AG09319 (cell line): ENCODE measurements at regions not wholly inside any gene's neighbourhood (a gene's known extent, or its start where the extent isn't known, plus 50 kb on each side); places are given as distances from the start of the nearest gene placed in this dataset.

Experiments used
- DNase-seq: peaks from one replicate; pipeline ENCODE4 v3.0.0-alpha.2; 2010; ENCODE audit warnings: low read depth; ENCODE audit errors: extremely low read depth
- TF ChIP-seq, protein P1 (sequence below): IDR thresholded peaks from 2 replicates; pipeline ENCODE4 v1.5.1; 2011; ENCODE audit warnings: low read depth, mild to moderate bottlenecking, inconsistent platforms, low read length, moderate library complexity

DNA sequence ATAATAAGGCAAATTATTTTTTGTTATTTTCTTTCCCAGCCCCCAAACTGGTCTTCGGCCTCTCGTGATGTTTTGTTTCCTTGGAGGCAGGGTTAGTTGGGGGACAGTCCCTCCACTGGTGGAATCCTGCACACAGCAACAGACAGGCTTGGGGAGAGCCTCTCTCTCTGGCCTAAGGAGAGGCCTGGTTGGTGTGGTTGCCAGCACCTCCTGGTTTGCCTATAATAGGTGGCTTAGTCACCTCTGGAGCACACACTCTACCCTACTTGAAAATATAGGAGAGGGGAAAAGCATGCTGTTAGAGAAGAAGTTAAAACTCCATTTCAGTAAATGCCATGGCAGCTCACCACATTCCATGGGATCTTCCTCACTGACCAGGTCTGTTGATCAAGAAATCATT lies 417.2 kb upstream of the MEIS1 start:
- TF ChIP-seq, protein P1, sequence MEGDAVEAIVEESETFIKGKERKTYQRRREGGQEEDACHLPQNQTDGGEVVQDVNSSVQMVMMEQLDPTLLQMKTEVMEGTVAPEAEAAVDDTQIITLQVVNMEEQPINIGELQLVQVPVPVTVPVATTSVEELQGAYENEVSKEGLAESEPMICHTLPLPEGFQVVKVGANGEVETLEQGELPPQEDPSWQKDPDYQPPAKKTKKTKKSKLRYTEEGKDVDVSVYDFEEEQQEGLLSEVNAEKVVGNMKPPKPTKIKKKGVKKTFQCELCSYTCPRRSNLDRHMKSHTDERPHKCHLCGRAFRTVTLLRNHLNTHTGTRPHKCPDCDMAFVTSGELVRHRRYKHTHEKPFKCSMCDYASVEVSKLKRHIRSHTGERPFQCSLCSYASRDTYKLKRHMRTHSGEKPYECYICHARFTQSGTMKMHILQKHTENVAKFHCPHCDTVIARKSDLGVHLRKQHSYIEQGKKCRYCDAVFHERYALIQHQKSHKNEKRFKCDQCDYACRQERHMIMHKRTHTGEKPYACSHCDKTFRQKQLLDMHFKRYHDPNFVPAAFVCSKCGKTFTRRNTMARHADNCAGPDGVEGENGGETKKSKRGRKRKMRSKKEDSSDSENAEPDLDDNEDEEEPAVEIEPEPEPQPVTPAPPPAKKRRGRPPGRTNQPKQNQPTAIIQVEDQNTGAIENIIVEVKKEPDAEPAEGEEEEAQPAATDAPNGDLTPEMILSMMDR: no peak
- DNase-seq: no peak

- TF ChIP-seq, protein P1: no peak
- DNase-seq: no peak
These were observed 420.5 kb upstream of the MEIS1 start for GRCh38 chr2:66014450-66014849.

GRCh38 chr2:66013456-66013855 lies 421.5 kb upstream of the MEIS1 start:
- TF ChIP-seq, protein P1: peak; percentile 19
- no peak for DNase-seq

DNA sequence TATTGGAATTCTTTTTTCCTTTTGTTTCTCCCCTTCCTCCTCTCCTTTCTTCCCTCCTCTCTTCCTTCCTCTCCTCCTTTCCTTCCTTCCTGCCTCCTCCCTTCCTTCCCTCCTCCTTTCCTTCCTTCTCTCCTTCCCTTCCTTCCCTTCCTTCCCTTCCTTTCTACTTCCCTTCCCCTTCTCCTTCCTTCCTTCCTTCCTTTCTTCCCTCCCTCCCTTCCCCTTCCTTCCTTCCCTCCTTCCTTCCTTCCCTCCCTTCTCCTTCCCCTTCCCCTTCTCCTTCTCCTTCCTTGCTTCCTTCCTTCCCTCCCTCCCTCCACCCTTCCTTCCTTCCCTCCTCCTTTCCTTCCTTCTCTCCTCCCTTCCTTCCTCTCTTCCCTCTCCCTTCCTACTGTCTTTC lies 431.0 kb upstream of the MEIS1 start:
- no peak for DNase-seq
- TF ChIP-seq, protein P1: no peak

GRCh38 chr2:66001538-66001937 lies 433.4 kb upstream of the MEIS1 start:
- TF ChIP-seq, protein P1: no peak
- DNase-seq: no peak

- TF ChIP-seq, protein P1: no peak
- no peak for DNase-seq
These were observed 434.0 kb upstream of the MEIS1 start for GRCh38 chr2:66000901-66001300.

GRCh38 chr2:65999796-66000195 lies 435.1 kb upstream of the MEIS1 start:
- no peak for DNase-seq
- TF ChIP-seq, protein P1: no peak

- no peak for DNase-seq
These were observed 435.8 kb upstream of the MEIS1 start for GRCh38 chr2:65999103-65999502.

More at GRCh38 chr2:65999103-65999502, 435.8 kb upstream of the MEIS1 start:
- TF ChIP-seq, protein P1: no peak
